HCT116 (cell line): ENCODE measurements at regions not wholly inside any gene's neighbourhood (a gene's known extent, or its start where the extent isn't known, plus 50 kb on each side); places are given as distances from the start of the nearest gene placed in this dataset.

ENCODE experiments used
- ATAC-seq: fragments of 200-7000 bp; cut with Tn5 transposase; 2 replicates; pipeline ENCODE4 v1.9.1; 2020; ENCODE audit warnings: mild to moderate bottlenecking, moderate library complexity
- BruUV-seq: library from RNA; stranded (reverse); fragments of 400-500 nt; replicated peaks from 2 replicates; lab custom pipeline; 2021; lab: Mats Ljungman, UMichigan
- CTCF ChIA-PET: fragments of 300-600 bp; sonication (Branson Sonifier 250); formaldehyde crosslinking; loops from one replicate; lab custom pipeline; 2021; ENCODE audit warnings: antibody characterized with exemption; lab: Charles Lee
- POLR2A ChIA-PET: fragments of 300-600, 350-600 bp; sonication (Branson Sonifier 250); formaldehyde crosslinking; loops from one replicate; lab custom pipeline; 2021; ENCODE audit warnings: antibody characterized with exemption; lab: Charles Lee
- RAD21 ChIA-PET, 2 experiments: fragments of 300-600 bp; sonication (Branson Sonifier 250); formaldehyde crosslinking; loops; one replicate each; lab custom pipeline; 2023; ENCODE audit warnings: low total read pairs in 2 of 2; ENCODE audit not compliant: uncharacterized antibody in 2 of 2, unreplicated experiment in 2 of 2, low non-redundant PET in 1 of 2; lab: Charles Lee
- DNase-seq: peaks from one replicate; pipeline ENCODE4 v3.0.0-alpha.2; 2010; ENCODE audit warnings: low read depth, low spot score
- H2AFZ ChIP-seq: fragments of 200-600 bp; shearing (Covaris generic), sonication (generic); 2 replicates; pipeline ENCODE4 v1.6.1; 2017; ENCODE audit warnings: low read depth, mixed run types, mixed read lengths, antibody characterized with exemption, low read length; ENCODE audit not compliant: poor library complexity, severe bottlenecking
- H3K27ac ChIP-seq: 2 replicates; pipeline ENCODE4 v1.5.1; 2012; ENCODE audit warnings: low read depth, low read length
- H3K27me3 ChIP-seq: fragments of 200-600 bp; sonication (generic); 2 replicates; pipeline ENCODE4 v1.6.1; 2016; ENCODE audit warnings: mixed run types, low read length, mixed read lengths; ENCODE audit not compliant: insufficient read depth
- H3K36me3 ChIP-seq, 2 experiments: fragments of 200-500 bp in 1 of 2; fragments of 200-600 bp in 1 of 2; sonication (Bioruptor generic) in 1 of 2; sonication (generic) in 1 of 2; 2 replicates each; pipeline versions ENCODE4 v1.5.1 to v1.6.1; 2014 to 2016; ENCODE audit warnings: low read length in 2 of 2, inconsistent platforms in 1 of 2, mixed read lengths in 1 of 2, mixed run types in 1 of 2; ENCODE audit not compliant: insufficient read depth in 2 of 2, control insufficient read depth in 1 of 2
- H3K4me1 ChIP-seq, 2 experiments: fragments of 200-600 bp in 1 of 2; sonication (generic) in 1 of 2; 2 replicates each; pipeline versions ENCODE4 v1.5.1 to v1.6.1; 2012 to 2017; ENCODE audit warnings: low read length in 2 of 2, inconsistent platforms in 1 of 2, mild to moderate bottlenecking in 1 of 2, mixed read lengths in 1 of 2, mixed run types in 1 of 2, moderate library complexity in 1 of 2; ENCODE audit not compliant: insufficient read depth in 2 of 2, control insufficient read depth in 1 of 2
- H3K4me2 ChIP-seq: fragments of 200-600 bp; sonication (generic); 2 replicates; pipeline ENCODE4 v1.6.1; 2017; ENCODE audit warnings: mixed run types, low read length, mixed read lengths
- H3K4me3 ChIP-seq, 2 experiments: fragments of 200-600 bp in 1 of 2; sonication (generic) in 1 of 2; replicated peaks in 1 of 2; 2 replicates each; pipeline ENCODE4 v1.5.1; 2011 to 2016; ENCODE audit warnings: low read length in 2 of 2, control low read depth in 1 of 2, low read depth in 1 of 2, mild to moderate bottlenecking in 1 of 2, mixed read lengths in 1 of 2, mixed run types in 1 of 2
- H3K79me2 ChIP-seq: fragments of 200-600 bp; sonication (generic); 2 replicates; pipeline ENCODE4 v1.6.1; 2017; ENCODE audit warnings: mild to moderate bottlenecking, mixed run types, low read length, moderate library complexity, mixed read lengths; ENCODE audit not compliant: insufficient read depth
- H3K9ac ChIP-seq: fragments of 200-600 bp; sonication (generic); 2 replicates; pipeline ENCODE4 v1.6.1; 2016; ENCODE audit warnings: low read length, mixed read lengths
- H3K9me2 ChIP-seq: fragments of 200-600 bp; sonication (generic), shearing (Covaris generic); 2 replicates; pipeline ENCODE4 v1.6.1; 2017; ENCODE audit warnings: mixed run types, mild to moderate bottlenecking, moderate library complexity; ENCODE audit not compliant: insufficient read depth
- H3K9me3 ChIP-seq, 2 experiments: fragments of 200-500 bp in 1 of 2; fragments of 200-600 bp in 1 of 2; sonication (Bioruptor generic) in 1 of 2; sonication (generic) in 1 of 2; 2 replicates each; pipeline ENCODE4 v1.6.1; 2014 to 2017; ENCODE audit warnings: low read length in 2 of 2, mixed read lengths in 2 of 2, inconsistent platforms in 1 of 2, low read depth in 1 of 2, mild to moderate bottlenecking in 1 of 2, mixed run types in 1 of 2, moderate library complexity in 1 of 2; ENCODE audit not compliant: control insufficient read depth in 1 of 2, insufficient read depth in 1 of 2
- H4K20me1 ChIP-seq: fragments of 200-600 bp; sonication (generic), shearing (Covaris generic); 2 replicates; pipeline ENCODE4 v1.6.1; 2017; ENCODE audit warnings: mixed run types, mild to moderate bottlenecking, moderate library complexity; ENCODE audit not compliant: insufficient read depth
- ATF3 ChIP-seq: IDR thresholded peaks from 2 replicates; pipeline ENCODE4 v1.6.1; 2012
- CBX3 ChIP-seq: IDR thresholded peaks from 2 replicates; pipeline ENCODE4 v1.6.1; 2012; ENCODE audit warnings: low read depth
- CTCF ChIP-seq, 3 experiments: fragments of 200-600 bp in 1 of 3; sonication (generic) in 1 of 3; IDR thresholded peaks in 2 of 3; conservative IDR thresholded peaks in 1 of 3; 2 replicates each; pipeline ENCODE4 v1.5.1; 2012 to 2017; ENCODE audit warnings: low read depth in 2 of 3, low read length in 2 of 3, antibody characterized with exemption in 1 of 3, borderline replicate concordance in 1 of 3, control low read depth in 1 of 3, mild to moderate bottlenecking in 1 of 3, mixed read lengths in 1 of 3, mixed run types in 1 of 3, moderate library complexity in 1 of 3; ENCODE audit not compliant: insufficient read depth in 1 of 3
- EGR1 ChIP-seq: IDR thresholded peaks from 2 replicates; pipeline ENCODE4 v1.6.1; 2012; ENCODE audit warnings: low read depth
- ELF1 ChIP-seq: IDR thresholded peaks from 2 replicates; pipeline ENCODE4 v1.6.1; 2012; ENCODE audit warnings: low read depth, borderline replicate concordance
- EZH2phosphoT487 ChIP-seq: fragments of 200-600 bp; IDR thresholded peaks from 2 replicates; pipeline ENCODE4 v1.6.1; 2018; ENCODE audit warnings: antibody characterized with exemption, borderline replicate concordance
- POLR2A ChIP-seq: IDR thresholded peaks from 2 replicates; pipeline ENCODE4 v1.7.0; 2011; ENCODE audit warnings: borderline replicate concordance; ENCODE audit not compliant: insufficient read depth, insufficient read length; ENCODE audit errors: extremely low read depth
- RAD21 ChIP-seq: IDR thresholded peaks from 2 replicates; pipeline ENCODE4 v1.6.1; 2012; ENCODE audit warnings: low read depth, mild to moderate bottlenecking
- REST ChIP-seq: IDR thresholded peaks from 2 replicates; pipeline ENCODE4 v1.6.1; 2012; ENCODE audit warnings: low read depth
- SIN3A ChIP-seq: IDR thresholded peaks from 2 replicates; pipeline ENCODE4 v1.6.1; 2012; ENCODE audit warnings: low read depth
- SRF ChIP-seq: IDR thresholded peaks from 2 replicates; pipeline ENCODE4 v1.6.1; 2012; ENCODE audit warnings: low read depth
- YY1 ChIP-seq: IDR thresholded peaks from 2 replicates; pipeline ENCODE4 v1.6.1; 2011; ENCODE audit warnings: low read length, low read depth, moderate library complexity, mild to moderate bottlenecking; ENCODE audit not compliant: insufficient replicate concordance; ENCODE audit errors: extremely low read depth
- ZBTB33 ChIP-seq: IDR thresholded peaks from 2 replicates; pipeline ENCODE4 v1.6.1; 2011; ENCODE audit warnings: mild to moderate bottlenecking, low read length, moderate library complexity; ENCODE audit not compliant: insufficient replicate concordance; ENCODE audit errors: extremely low read depth
- ZFX ChIP-seq: fragments of 450-650 bp; IDR thresholded peaks from 2 replicates; pipeline ENCODE4 v1.6.1; 2017
- ZNF274 ChIP-seq: fragments of 200-500 bp; sonication (Bioruptor generic); IDR thresholded peaks from 2 replicates; pipeline ENCODE4 v1.6.1; 2014; ENCODE audit warnings: mild to moderate bottlenecking, low read depth, low read length, inconsistent platforms
- intact Hi-C: fragments of 100-400 bp; cut with micrococcal nuclease; formaldehyde crosslinking; loops from 2 replicates; pipeline ENCODE4 v1.10.0; 2022

- Histone ChIP-seq H4K20me1 (no peaks in the 10 kb centered on the region), H3K36me3 (no peaks in the 10 kb centered on the region), H3K79me2 (no peaks in the 10 kb centered on the region), H3K4me1 (peaks cover 10 to 14% of the 10 kb centered on the region in 2 experiments; a peak in 3 of 4 replicates), H3K4me3 (no peak overlapping the region), H3K4me2 (no peak overlapping the region), H3K9me2 (no peaks in the 10 kb centered on the region), H3K27me3 (no peaks in the 10 kb centered on the region), H3K27ac (peak overlapping the region; percentile 30; the same call in 1 of the 2 replicates), H2AFZ (peak overlapping the region; percentile 50), H3K9me3 (no peaks in the 10 kb centered on the region; a peak in 1 of 4 replicates), H3K9ac (no peak overlapping the region)
- BruUV-seq, result no TSS peak
- no peak for TF ChIP-seq CBX3
- no peak for TF ChIP-seq REST
- no peak for TF ChIP-seq SIN3A
- TF ChIP-seq ZNF274, result no peak
- TF ChIP-seq RAD21, result no peak
- TF ChIP-seq ZFX, result no peak
- TF ChIP-seq EGR1, result no peak
- TF ChIP-seq EZH2phosphoT487, result no peak
- no peak for TF ChIP-seq ELF1
- TF ChIP-seq ZBTB33, result no peak
- TF ChIP-seq YY1, result no peak
- no peak for TF ChIP-seq SRF
- TF ChIP-seq ATF3, result no peak
- TF ChIP-seq POLR2A, result no peak
- TF ChIP-seq CTCF (IDR thresholded peaks at IDR 0.05 in 2 of 3, conservative IDR thresholded peaks at IDR 0.05 in 1 of 3; ENCODE audit: borderline replicate concordance in 1 of 3, insufficient read depth in 1 of 3, low read depth in 2 of 3, low read length in 2 of 3), result no peak
- ChIA-PET CTCF (no interaction called here), RAD21 (no interaction called here), POLR2A (no interaction called here)
- intact Hi-C loops, result no loop called here
- ATAC-seq, result no peak
- peak; percentile 13 for DNase-seq
Observed at GRCh38 chr21:14741256-14741655, 195.1 kb upstream of the SAMSN1 start.
